HG03139 (cell line): ENCODE measurements at regions not wholly inside any gene's neighbourhood (a gene's known extent, or its start where the extent isn't known, plus 50 kb on each side); places are given as distances from the start of the nearest gene placed in this dataset.

Experiments
- ATAC-seq: cut with Tn5 transposase; IDR thresholded peaks from one replicate; pipeline ENCODE4 v1.9.1; 2021; ENCODE audit not compliant: unreplicated experiment

GRCh38 chr3:135851201-135852081 is 114.1 kb upstream of the PPP2R3A start:
- no peak for ATAC-seq

GRCh38 chr3:135853981-135854380 is 111.5 kb upstream of the PPP2R3A start:
- ATAC-seq = no peak

GRCh38 chr3:135860761-135861160 is 104.8 kb upstream of the PPP2R3A start:
- ATAC-seq = no peak

- ATAC-seq = no peak
Measured at GRCh38 chr3:135862361-135862760, 103.2 kb upstream of the PPP2R3A start.

GRCh38 chr3:135864060-135864459 is 101.5 kb upstream of the PPP2R3A start:
- no peak for ATAC-seq

GRCh38 chr3:135865085-135865484 is 100.4 kb upstream of the PPP2R3A start:
- no peak for ATAC-seq

GRCh38 chr3:135865553-135865952 is 100.0 kb upstream of the PPP2R3A start:
- ATAC-seq = no peak

- ATAC-seq = no peak
Measured at GRCh38 chr3:135867911-135868310, 97.6 kb upstream of the PPP2R3A start.

GRCh38 chr3:135868801-135869200 is 96.7 kb upstream of the PPP2R3A start:
- ATAC-seq = no peak

GRCh38 chr3:135869439-135870105 is 96.0 kb upstream of the PPP2R3A start:
- no peak for ATAC-seq

- no peak for ATAC-seq
Measured at GRCh38 chr3:135871311-135871710, 94.2 kb upstream of the PPP2R3A start.

GRCh38 chr3:135874035-135874434 is 91.5 kb upstream of the PPP2R3A start:
- no peak for ATAC-seq

GRCh38 chr3:135878501-135878900 is 87.0 kb upstream of the PPP2R3A start:
- ATAC-seq = no peak

- no peak for ATAC-seq
Measured at GRCh38 chr3:135885885-135886284, 79.6 kb upstream of the PPP2R3A start.

- ATAC-seq = no peak
Measured at GRCh38 chr3:135887220-135887619, 78.3 kb upstream of the PPP2R3A start.

GRCh38 chr3:135889443-135889842 is 76.1 kb upstream of the PPP2R3A start:
- ATAC-seq = no peak

- ATAC-seq = no peak
Measured at GRCh38 chr3:135891121-135891520, 74.4 kb upstream of the PPP2R3A start.

GRCh38 chr3:135895106-135895733 is 70.3 kb upstream of the PPP2R3A start:
- no peak for ATAC-seq

GRCh38 chr3:135895734-135896121 is 69.8 kb upstream of the PPP2R3A start:
- ATAC-seq = no peak

GRCh38 chr3:135896613-135897012 is 68.9 kb upstream of the PPP2R3A start:
- no peak for ATAC-seq

- no peak for ATAC-seq
Measured at GRCh38 chr3:135897715-135898114, 67.8 kb upstream of the PPP2R3A start.

GRCh38 chr3:135898774-135899173 is 66.8 kb upstream of the PPP2R3A start:
- no peak for ATAC-seq
